MM.1S (cell line): ENCODE measurements at regions not wholly inside any gene's neighbourhood (a gene's known extent, or its start where the extent isn't known, plus 50 kb on each side); places are given as distances from the start of the nearest gene placed in this dataset.

Experiments
- DNase-seq: peaks from one replicate; pipeline ENCODE4 v3.0.0-alpha.2; 2015
- H2AFZ ChIP-seq: fragments of 300-600 bp; sonication (generic); 2 replicates; pipeline ENCODE4 v1.6.0; 2016; ENCODE audit warnings: antibody characterized with exemption, low read length
- H3F3A ChIP-seq: fragments of 300-600 bp; sonication (generic); 2 replicates; pipeline ENCODE4 v1.6.1; 2016; ENCODE audit warnings: mild to moderate bottlenecking, antibody characterized with exemption, low read length, moderate library complexity, mixed read lengths; ENCODE audit not compliant: insufficient read depth
- H3K27ac ChIP-seq: fragments of 300-600 bp; sonication (generic); 2 replicates; pipeline ENCODE4 v1.5.1; 2016; ENCODE audit warnings: mild to moderate bottlenecking, low read length
- H3K27me3 ChIP-seq: fragments of 300-600 bp; sonication (generic); replicated peaks from 2 replicates; pipeline ENCODE4 v1.6.0; 2016; ENCODE audit warnings: low read length; ENCODE audit not compliant: insufficient read depth
- H3K36me3 ChIP-seq: fragments of 300-600 bp; sonication (generic); replicated peaks from 2 replicates; pipeline ENCODE4 v1.6.1; 2016; ENCODE audit warnings: mild to moderate bottlenecking, low read length, mixed read lengths; ENCODE audit not compliant: insufficient read depth
- H3K4me1 ChIP-seq: fragments of 300-600 bp; sonication (generic); 2 replicates; pipeline ENCODE4 v1.6.1; 2016; ENCODE audit warnings: low read length, mixed read lengths
- H3K4me2 ChIP-seq: fragments of 300-600 bp; sonication (generic); 2 replicates; pipeline ENCODE4 v1.6.0; 2016; ENCODE audit warnings: low read depth, low read length
- H3K4me3 ChIP-seq: fragments of 300-600 bp; sonication (generic); 2 replicates; pipeline ENCODE4 v1.5.1; 2016; ENCODE audit warnings: low read length, mixed read lengths
- H3K79me2 ChIP-seq: fragments of 300-600 bp; sonication (generic); 2 replicates; pipeline ENCODE4 v1.6.1; 2016; ENCODE audit warnings: mixed run types, low read length, mixed read lengths
- H3K9ac ChIP-seq: fragments of 300-600 bp; sonication (generic); 2 replicates; pipeline ENCODE4 v1.6.1; 2016; ENCODE audit warnings: low read length, mixed read lengths
- H3K9me2 ChIP-seq: fragments of 300-600 bp; sonication (generic); replicated peaks from 2 replicates; pipeline ENCODE4 v1.6.1; 2016; ENCODE audit warnings: mild to moderate bottlenecking, low read length, mixed read lengths; ENCODE audit not compliant: insufficient read depth
- H3K9me3 ChIP-seq: fragments of 300-600 bp; sonication (generic); replicated peaks from 2 replicates; pipeline ENCODE4 v1.6.1; 2016; ENCODE audit warnings: mild to moderate bottlenecking, low read length, mixed read lengths; ENCODE audit not compliant: insufficient read depth
- H4K20me1 ChIP-seq: fragments of 300-600 bp; sonication (generic); 2 replicates; pipeline ENCODE4 v1.6.1; 2016; ENCODE audit warnings: mild to moderate bottlenecking, low read length, moderate library complexity, mixed read lengths; ENCODE audit not compliant: insufficient read depth
- EZH2 ChIP-seq: fragments of 300-600 bp; sonication (generic); optimal IDR thresholded peaks from 2 replicates; pipeline ENCODE3; 2017; ENCODE audit warnings: low read depth, mild to moderate bottlenecking, antibody characterized with exemption, low read length, mixed read lengths
- EZH2phosphoT487 ChIP-seq: fragments of 300-600 bp; sonication (generic); IDR thresholded peaks from 2 replicates; pipeline ENCODE4 v1.6.1; 2018; ENCODE audit warnings: antibody characterized with exemption, low read length
- TF ChIP-seq, protein P1 (sequence below): fragments of 300-600 bp; sonication (generic); IDR thresholded peaks from 2 replicates; pipeline ENCODE4 v1.5.1; 2016; ENCODE audit warnings: antibody characterized with exemption, low read length, mixed read lengths

DNA sequence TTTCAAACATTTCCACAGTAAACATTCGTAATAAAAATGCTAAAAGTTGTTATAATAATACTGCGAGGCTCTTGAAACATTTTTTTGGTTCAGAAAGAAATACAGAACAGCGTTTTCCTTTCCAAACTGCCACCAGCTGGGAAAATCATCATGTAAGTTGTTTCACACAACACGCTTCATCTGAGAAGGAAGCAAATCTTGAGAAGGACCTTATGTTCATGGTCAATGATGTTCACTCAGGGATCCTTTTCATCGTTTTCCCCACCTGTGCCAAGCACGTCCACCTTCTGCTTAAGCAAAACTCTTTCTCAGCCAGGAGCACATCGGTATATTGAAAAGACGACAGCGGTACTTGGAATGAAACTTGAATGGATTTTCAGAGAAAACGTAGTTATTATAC lies 274.5 kb upstream of the ELAC2 start:
- Histone ChIP-seq H3K4me1 (no peaks in the 10 kb centered on the region), H4K20me1 (no peaks in the 10 kb centered on the region), H3K27me3 (no peaks in the 10 kb centered on the region), H2AFZ (no peak overlapping the region), H3K4me2 (no peak overlapping the region), H3K79me2 (no peaks in the 10 kb centered on the region), H3K9me2 (no peaks in the 10 kb centered on the region), H3K27ac (no peak overlapping the region), H3K9me3 (no peaks in the 10 kb centered on the region), H3K36me3 (no peaks in the 10 kb centered on the region), H3K4me3 (no peak overlapping the region), H3K9ac (no peak overlapping the region), H3F3A (no peaks in the 10 kb centered on the region)
- no peak for DNase-seq
- TF ChIP-seq, protein P1, sequence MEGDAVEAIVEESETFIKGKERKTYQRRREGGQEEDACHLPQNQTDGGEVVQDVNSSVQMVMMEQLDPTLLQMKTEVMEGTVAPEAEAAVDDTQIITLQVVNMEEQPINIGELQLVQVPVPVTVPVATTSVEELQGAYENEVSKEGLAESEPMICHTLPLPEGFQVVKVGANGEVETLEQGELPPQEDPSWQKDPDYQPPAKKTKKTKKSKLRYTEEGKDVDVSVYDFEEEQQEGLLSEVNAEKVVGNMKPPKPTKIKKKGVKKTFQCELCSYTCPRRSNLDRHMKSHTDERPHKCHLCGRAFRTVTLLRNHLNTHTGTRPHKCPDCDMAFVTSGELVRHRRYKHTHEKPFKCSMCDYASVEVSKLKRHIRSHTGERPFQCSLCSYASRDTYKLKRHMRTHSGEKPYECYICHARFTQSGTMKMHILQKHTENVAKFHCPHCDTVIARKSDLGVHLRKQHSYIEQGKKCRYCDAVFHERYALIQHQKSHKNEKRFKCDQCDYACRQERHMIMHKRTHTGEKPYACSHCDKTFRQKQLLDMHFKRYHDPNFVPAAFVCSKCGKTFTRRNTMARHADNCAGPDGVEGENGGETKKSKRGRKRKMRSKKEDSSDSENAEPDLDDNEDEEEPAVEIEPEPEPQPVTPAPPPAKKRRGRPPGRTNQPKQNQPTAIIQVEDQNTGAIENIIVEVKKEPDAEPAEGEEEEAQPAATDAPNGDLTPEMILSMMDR: no peak
- TF ChIP-seq EZH2: no peak
- no peak for TF ChIP-seq EZH2phosphoT487

DNA sequence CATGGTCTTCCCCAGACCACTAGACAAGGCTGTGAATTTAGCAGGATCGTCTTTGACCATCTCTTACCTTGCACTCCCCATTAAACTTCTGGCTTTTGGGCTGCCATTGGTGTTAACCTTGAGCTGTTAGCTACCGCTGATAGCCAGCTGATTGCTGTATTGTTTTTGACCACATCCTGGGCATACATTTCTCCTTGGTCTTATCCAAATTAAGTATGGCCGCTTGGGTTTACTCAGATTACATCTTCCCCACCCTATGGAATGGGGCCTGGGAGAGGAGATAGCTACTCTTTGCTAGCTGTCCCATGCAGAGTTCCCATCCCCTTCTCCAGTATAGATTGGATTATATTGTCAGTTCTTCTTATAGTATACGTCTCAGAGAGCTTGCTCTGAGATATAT lies 270.4 kb upstream of the ELAC2 start:
- no peaks in the 10 kb centered on the region for H3K9me3 ChIP-seq
- H2AFZ ChIP-seq: no peak overlapping the region
- H3K4me2 ChIP-seq: no peak overlapping the region
- TF ChIP-seq, protein P1: no peak
- no peaks in the 10 kb centered on the region for H3K4me1 ChIP-seq
- H3K79me2 ChIP-seq: no peaks in the 10 kb centered on the region
- H4K20me1 ChIP-seq: no peaks in the 10 kb centered on the region
- no peaks in the 10 kb centered on the region for H3K36me3 ChIP-seq
- no peaks in the 10 kb centered on the region for H3K27me3 ChIP-seq
- DNase-seq: no peak
- H3K4me3 ChIP-seq: no peak overlapping the region
- H3K27ac ChIP-seq: no peak overlapping the region
- H3K9ac ChIP-seq: no peak overlapping the region
- H3F3A ChIP-seq: no peaks in the 10 kb centered on the region
- no peaks in the 10 kb centered on the region for H3K9me2 ChIP-seq

DNA sequence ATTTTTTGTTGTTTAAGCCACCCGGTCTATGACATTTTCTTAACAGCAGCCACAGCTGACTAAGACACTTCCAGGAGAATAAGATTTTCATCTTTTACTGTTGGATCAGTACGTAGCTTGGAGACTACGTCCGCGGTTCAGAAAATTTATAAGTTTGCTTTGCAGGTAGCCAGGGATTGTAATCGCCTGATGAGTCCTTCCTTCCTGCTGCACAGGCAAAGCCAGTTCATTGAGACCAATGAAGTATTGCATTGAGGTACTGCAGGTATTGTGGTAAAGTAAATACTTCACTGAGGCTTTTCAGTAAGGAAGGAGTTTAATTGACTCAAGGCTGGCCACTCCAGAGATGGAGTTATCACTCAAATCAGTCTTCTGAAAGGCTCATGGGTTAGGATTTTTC lies 269.4 kb upstream of the ELAC2 start:
- H3K9me3 ChIP-seq: no peaks in the 10 kb centered on the region
- H3K36me3 ChIP-seq: no peaks in the 10 kb centered on the region
- no peak for TF ChIP-seq EZH2phosphoT487
- TF ChIP-seq EZH2: no peak
- H3K79me2 ChIP-seq: no peaks in the 10 kb centered on the region
- no peaks in the 10 kb centered on the region for H4K20me1 ChIP-seq
- H3K9me2 ChIP-seq: no peaks in the 10 kb centered on the region
- no peak overlapping the region for H3K4me3 ChIP-seq
- no peaks in the 10 kb centered on the region for H3K4me1 ChIP-seq
- no peaks in the 10 kb centered on the region for H3K27me3 ChIP-seq
- no peaks in the 10 kb centered on the region for H3F3A ChIP-seq
- H3K27ac ChIP-seq: no peak overlapping the region
- H3K4me2 ChIP-seq: no peak overlapping the region
- no peak overlapping the region for H3K9ac ChIP-seq
- DNase-seq: no peak
- H2AFZ ChIP-seq: no peak overlapping the region

DNA sequence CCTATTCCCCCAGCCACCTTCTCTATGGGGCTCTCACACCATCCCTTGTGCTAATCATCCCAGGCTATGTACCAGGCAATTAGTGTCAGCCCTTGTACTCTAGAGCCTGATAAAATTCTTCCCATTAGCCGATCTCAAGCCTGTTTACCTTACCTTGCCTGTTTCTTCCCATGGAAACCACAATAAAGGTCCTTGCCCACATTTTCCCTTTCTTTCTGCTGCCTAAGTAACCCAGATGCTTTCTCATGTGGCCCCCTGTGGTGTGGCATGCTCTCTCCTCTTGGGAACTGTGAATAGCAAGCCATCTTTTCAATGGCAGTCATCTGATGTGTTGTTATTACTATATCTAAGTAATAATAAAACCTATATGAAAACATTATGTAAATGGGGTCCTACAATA lies 265.8 kb upstream of the ELAC2 start:
- no peak overlapping the region for H3K4me2 ChIP-seq
- no peak overlapping the region for H2AFZ ChIP-seq
- no peaks in the 10 kb centered on the region for H3K4me1 ChIP-seq
- H3K27me3 ChIP-seq: no peaks in the 10 kb centered on the region
- DNase-seq: no peak
- H3K36me3 ChIP-seq: no peaks in the 10 kb centered on the region
- H3K9ac ChIP-seq: no peak overlapping the region
- H3F3A ChIP-seq: no peaks in the 10 kb centered on the region
- H3K79me2 ChIP-seq: no peaks in the 10 kb centered on the region
- no peaks in the 10 kb centered on the region for H4K20me1 ChIP-seq
- H3K4me3 ChIP-seq: no peak overlapping the region
- H3K27ac ChIP-seq: no peak overlapping the region
- H3K9me3 ChIP-seq: no peaks in the 10 kb centered on the region
- no peaks in the 10 kb centered on the region for H3K9me2 ChIP-seq
- TF ChIP-seq EZH2phosphoT487: no peak
- TF ChIP-seq, protein P1: no peak
- no peak for TF ChIP-seq EZH2
